SK-N-SH (cell line): ENCODE measurements at regions not wholly inside any gene's neighbourhood (a gene's known extent, or its start where the extent isn't known, plus 50 kb on each side); places are given as distances from the start of the nearest gene placed in this dataset.
"Not testable (repeated sequence)": the region's sequence is repeated elsewhere in the genome, so short reads cannot be mapped to it uniquely, and the experiment has no call there.

Experiments
- CTCF ChIA-PET: fragments of 300-600, 350-600 bp; formaldehyde crosslinking; extraction: SDS; loops from one replicate; lab custom pipeline; 2021; lab: Yijun Ruan, JAX
- POLR2A ChIA-PET: fragments of 350-600 bp; sonication (Branson Sonifier 250); formaldehyde crosslinking; extraction: SDS; loops from one replicate; lab custom pipeline; 2020; ENCODE audit warnings: antibody characterized with exemption, inconsistent platforms; lab: Yijun Ruan, JAX
- DNase-seq: peaks from one replicate; pipeline ENCODE4 v3.0.0; 2012
- H2AFZ ChIP-seq: fragments of 200-600 bp; sonication (generic); 2 replicates; pipeline ENCODE4 v1.8.1; 2016; ENCODE audit warnings: antibody characterized with exemption, mild to moderate bottlenecking, low read depth
- H3F3A ChIP-seq: fragments of 200-600 bp; sonication (generic); replicated peaks from 2 replicates; pipeline ENCODE3; 2016; ENCODE audit warnings: antibody characterized with exemption, mild to moderate bottlenecking; ENCODE audit not compliant: insufficient read depth
- H3K27ac ChIP-seq, 2 experiments: fragments of 200-500 bp in 1 of 2; fragments of 200-600 bp in 1 of 2; sonication (Bioruptor generic) in 1 of 2; sonication (generic), shearing (Covaris generic) in 1 of 2; 2 replicates each; pipeline versions ENCODE4 v1.5.1 to v1.6.1; 2014 to 2016; ENCODE audit warnings: low read depth in 2 of 2, inconsistent platforms in 1 of 2, low read length in 1 of 2, mild to moderate bottlenecking in 1 of 2, mixed read lengths in 1 of 2
- H3K27me3 ChIP-seq: fragments of 200-600 bp; sonication (generic), shearing (Covaris generic); 2 replicates; pipeline ENCODE4 v1.6.1; 2016; ENCODE audit warnings: mixed run types; ENCODE audit not compliant: insufficient read depth
- H3K36me3 ChIP-seq, 2 experiments: fragments of 200-500 bp in 1 of 2; fragments of 200-600 bp in 1 of 2; sonication (Bioruptor generic) in 1 of 2; sonication (generic) in 1 of 2; replicated peaks in 1 of 2; 2 replicates each; pipeline versions ENCODE3 to v1.5.1; 2014 to 2016; ENCODE audit warnings: low read length in 1 of 2, mild to moderate bottlenecking in 1 of 2; ENCODE audit not compliant: insufficient read depth in 2 of 2, control insufficient read depth in 1 of 2
- H3K4me1 ChIP-seq, 2 experiments: fragments of 200-500 bp in 1 of 2; fragments of 200-600 bp in 1 of 2; sonication (Bioruptor generic) in 1 of 2; sonication (generic), shearing (Covaris generic) in 1 of 2; 2 replicates each; pipeline versions ENCODE4 v1.5.1 to v1.6.1; 2014 to 2016; ENCODE audit warnings: low read depth in 1 of 2, low read length in 1 of 2, mixed run types in 1 of 2; ENCODE audit not compliant: insufficient read depth in 2 of 2, control insufficient read depth in 1 of 2
- H3K4me2 ChIP-seq: fragments of 200-600 bp; sonication (generic), shearing (Covaris generic); 2 replicates; pipeline ENCODE4 v1.6.1; 2017; ENCODE audit warnings: mixed run types
- H3K4me3 ChIP-seq, 2 experiments: fragments of 200-500 bp in 1 of 2; fragments of 200-600 bp in 1 of 2; sonication (Bioruptor generic) in 1 of 2; sonication (generic), shearing (Covaris generic) in 1 of 2; 2 replicates each; pipeline versions ENCODE4 v1.5.1 to v1.8.1; 2014 to 2016; ENCODE audit warnings: low read depth in 2 of 2, inconsistent platforms in 1 of 2, low read length in 1 of 2, mild to moderate bottlenecking in 1 of 2, mixed read lengths in 1 of 2, moderate library complexity in 1 of 2
- H3K79me2 ChIP-seq: fragments of 200-600 bp; sonication (generic); 2 replicates; pipeline ENCODE4 v1.8.1; 2017; ENCODE audit warnings: mild to moderate bottlenecking; ENCODE audit not compliant: insufficient read depth
- H3K9ac ChIP-seq: fragments of 200-600 bp; sonication (generic); 2 replicates; pipeline ENCODE4 v1.6.1; 2017; ENCODE audit warnings: mixed run types
- H3K9me2 ChIP-seq: fragments of 200-600 bp; sonication (generic); 2 replicates; pipeline ENCODE4 v1.6.1; 2017; ENCODE audit warnings: mixed run types
- H3K9me3 ChIP-seq: fragments of 200-600 bp; sonication (generic); 2 replicates; pipeline ENCODE4 v1.6.1; 2017; ENCODE audit warnings: mixed run types, mild to moderate bottlenecking, moderate library complexity
- H4K20me1 ChIP-seq: fragments of 200-600 bp; sonication (generic); 2 replicates; pipeline ENCODE4 v1.6.1; 2017; ENCODE audit warnings: mild to moderate bottlenecking, mixed run types; ENCODE audit not compliant: insufficient read depth
- WGBS: methylation state at CpG from one replicate; pipeline ENCODE4 v1.1.6; 2017; ENCODE audit warnings: low lambda C conversion rate; 5-methylcytosine and 5-hydroxymethylcytosine counted together

DNA sequence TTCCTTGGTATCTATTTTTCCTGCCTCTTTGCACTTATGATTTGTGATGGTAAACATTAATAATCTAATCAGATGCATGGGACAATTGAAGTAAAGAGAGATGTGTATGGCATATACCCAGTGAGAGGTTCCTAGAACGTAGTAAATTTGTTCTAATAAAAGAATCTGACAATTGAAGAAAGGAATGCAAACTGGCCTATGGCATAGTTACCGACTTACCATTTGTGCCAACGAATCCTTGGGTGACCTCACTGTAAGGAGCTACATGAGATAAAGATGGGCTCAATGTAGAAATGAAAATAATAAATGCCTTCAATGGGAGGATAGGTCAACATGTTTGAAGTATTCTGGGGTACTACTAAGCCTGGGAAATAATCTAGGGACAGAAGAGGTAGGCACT is 73.7 kb upstream of the FOLH1 start:
- H2AFZ ChIP-seq, H3K27ac ChIP-seq, CTCF ChIA-PET, POLR2A ChIA-PET, H3K4me1 ChIP-seq, H3K36me3 ChIP-seq, DNase-seq, H3F3A ChIP-seq, H3K27me3 ChIP-seq, H4K20me1 ChIP-seq, H3K4me2 ChIP-seq, H3K4me3 ChIP-seq, H3K9me2 ChIP-seq, H3K79me2 ChIP-seq, H3K9me3 ChIP-seq, H3K9ac ChIP-seq: not testable (repeated sequence)
- WGBS, result under 1% methylated on average over 3 of the region's 3 CpGs

DNA sequence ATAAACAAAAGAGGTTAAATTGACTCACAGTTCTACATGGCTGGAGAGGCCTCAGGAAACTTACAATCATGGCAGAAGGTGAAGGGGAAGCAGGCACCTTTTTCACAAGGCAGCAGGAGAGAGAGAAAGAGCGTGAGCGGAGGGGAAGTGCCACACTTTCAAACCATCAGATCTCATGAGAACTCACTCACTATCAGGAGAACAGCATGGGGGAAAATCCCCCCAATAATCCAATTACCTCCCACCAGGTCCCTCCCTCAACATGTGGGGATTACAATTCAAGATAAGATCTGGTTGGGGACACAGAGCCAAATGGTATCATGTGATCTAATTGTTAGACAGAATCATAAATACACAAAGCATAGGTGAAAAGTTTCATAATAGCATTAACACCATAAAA is 69.5 kb upstream of the FOLH1 start:
- CTCF ChIA-PET, H3K4me2 ChIP-seq, H3K27me3 ChIP-seq, H3K79me2 ChIP-seq, H3K9me3 ChIP-seq, H3K4me3 ChIP-seq, H3K27ac ChIP-seq, H3F3A ChIP-seq, H3K9me2 ChIP-seq, H3K4me1 ChIP-seq, DNase-seq, H3K36me3 ChIP-seq, H4K20me1 ChIP-seq, POLR2A ChIA-PET, H2AFZ ChIP-seq, H3K9ac ChIP-seq: not testable (repeated sequence)
- whole genome bisulfite sequencing, result 3% methylated on average over 2 of the region's 2 CpGs
